Heart right ventricle (tissue), 16 donors: ENCODE measurements at regions not wholly inside any gene's neighbourhood (a gene's known extent, or its start where the extent isn't known, plus 50 kb on each side); places are given as distances from the start of the nearest gene placed in this dataset.
A peak's percentile ranks its signal among the peaks of the same experiment; 100 is the strongest.

Experiments
- ATAC-seq, 8 donors: fragments of 200-7000 bp; cut with Tn5 transposase; one replicate each; pipeline ENCODE4 v1.9.1; 2020; ENCODE audit warnings: mild to moderate bottlenecking in 8 of 8, moderate library complexity in 8 of 8, moderate number of reproducible peaks in 1 of 8
- DNase-seq, 2 donors: peaks; one replicate each; pipeline ENCODE4 v3.0.0-alpha.2; 2020
- H3K27ac ChIP-seq, 10 donors: fragments of 200-600 bp; sonication (generic) in 2 of 10; one replicate each; pipeline versions ENCODE4 v1.5.0 to v1.8.0; 2020 to 2022; ENCODE audit warnings: mild to moderate bottlenecking in 3 of 10
- H3K27me3 ChIP-seq, 7 donors: fragments of 200-600 bp; one replicate each; pipeline ENCODE4 v1.8.0; 2021 to 2022; ENCODE audit warnings: mild to moderate bottlenecking in 2 of 7
- H3K36me3 ChIP-seq, 9 donors: fragments of 200-600 bp; sonication (generic) in 1 of 9; one replicate each; pipeline versions ENCODE4 v1.5.0 to v1.8.0; 2020 to 2022; ENCODE audit warnings: mild to moderate bottlenecking in 2 of 9
- H3K4me1 ChIP-seq, 9 donors: fragments of 200-600 bp; sonication (generic) in 1 of 9; one replicate each; pipeline versions ENCODE4 v1.5.0 to v1.8.0; 2020 to 2022; ENCODE audit warnings: mild to moderate bottlenecking in 4 of 9
- H3K4me3 ChIP-seq, 10 donors: fragments of 200-600 bp; sonication (generic) in 2 of 10; one replicate each; pipeline versions ENCODE4 v1.5.0 to v1.8.0; 2020 to 2022; ENCODE audit warnings: mild to moderate bottlenecking in 7 of 10, moderate library complexity in 2 of 10
- H3K9me3 ChIP-seq, 11 donors: fragments of 200-600 bp in 10 of 11; sonication (generic) in 2 of 11; one replicate each; pipeline versions ENCODE4 v1.5.0 to v1.8.0; 2013 to 2022; ENCODE audit warnings: mild to moderate bottlenecking in 2 of 11, control low read depth in 1 of 11, moderate library complexity in 1 of 11
- WGBS, 2 donors: extraction: QIAGEN DNeasy Blood & Tissue Kit; methylation state at CpG; one replicate each; pipeline ENCODE4 v1.1.7; 2013; ENCODE audit warnings: inconsistent platforms in 1 of 2; 5-methylcytosine and 5-hydroxymethylcytosine counted together
- intact Hi-C, 10 donors: fragments of 100-400 bp; cut with DNase I; formaldehyde crosslinking; loops; one replicate each; pipeline versions ENCODE4 v1.11.1 to v1.14.2; 2022
- TF ChIP-seq, protein P1 (sequence below), 9 donors: fragments of 200-600 bp; sonication (generic) in 2 of 9; IDR thresholded peaks; one replicate each; pipeline versions ENCODE4 v1.5.0 to v1.8.0; 2021 to 2022; ENCODE audit warnings: antibody characterized with exemption in 9 of 9, mild to moderate bottlenecking in 5 of 9, moderate library complexity in 1 of 9
- donor health status: Arrhythmogenic right ventricular cardiomyopathy.
- donor health status: ischemic (EF 13 %, LVEDD 7.1; RV severe dilation, severe dysfunction).
- donor health status: healthy with polysubstance abuse.
- donor health status: DM: no; HTN: yes; CAD: no.
- donor health status: DM: no; HTN: no; CAD: no.
- donor health status: ischemic (EF 25% LVEDD 6.9; RV normal size, moderate dysfunction).
- donor health status: ischemic (EF 25% LVEDD 5.7; RV mildly dilated, moderate dysfunction).
- donor health status: healthy.
- donor health status: DM: yes; HTN: yes; CAD: no.
- donor health status: Ischemic cardiomyopathy.
- donor health status: ischemic (EF 35%, LVEDD 5.7; RV mildly dilated, moderate dysfunction).
- donor health status: nonischemic (EF 11% LVEDD 7.7; RV severe dilation, severe dysfunction).
- donor health status: DM: yes; HTN: yes; CAD: no.
- donor health status: PGD.
- donor health status: ischemic (EF 29% LVEDD 5.4; RV normal size, mild dysfunction).
- donor health status: nonischemic (EF 23%, LVEDD 6.1; RV moderate dilation, normal function).

GRCh38 chr9:16154521-16155078 is 601.8 kb downstream of the CCDC171 start:
- Histone ChIP-seq H3K27me3 (peaks cover 0 to 16% (median 8%) of the 10 kb centered on the region in 7 donors), H3K27ac (no peak overlapping the region), H3K9me3 (no peaks in the 10 kb centered on the region), H3K36me3 (no peaks in the 10 kb centered on the region), H3K4me1 (peaks cover 0 to 26% (median 6%) of the 10 kb centered on the region in 9 donors), H3K4me3 (peak overlapping the region in 7 of 10 donors; percentile 9 to 34 (median 19))
- DNase-seq (peak in 1 of 2 donors; percentile 27), ATAC-seq (peak in 5 of 8 donors; percentile 45 to 57 (median 53))
- TF ChIP-seq, protein P1, sequence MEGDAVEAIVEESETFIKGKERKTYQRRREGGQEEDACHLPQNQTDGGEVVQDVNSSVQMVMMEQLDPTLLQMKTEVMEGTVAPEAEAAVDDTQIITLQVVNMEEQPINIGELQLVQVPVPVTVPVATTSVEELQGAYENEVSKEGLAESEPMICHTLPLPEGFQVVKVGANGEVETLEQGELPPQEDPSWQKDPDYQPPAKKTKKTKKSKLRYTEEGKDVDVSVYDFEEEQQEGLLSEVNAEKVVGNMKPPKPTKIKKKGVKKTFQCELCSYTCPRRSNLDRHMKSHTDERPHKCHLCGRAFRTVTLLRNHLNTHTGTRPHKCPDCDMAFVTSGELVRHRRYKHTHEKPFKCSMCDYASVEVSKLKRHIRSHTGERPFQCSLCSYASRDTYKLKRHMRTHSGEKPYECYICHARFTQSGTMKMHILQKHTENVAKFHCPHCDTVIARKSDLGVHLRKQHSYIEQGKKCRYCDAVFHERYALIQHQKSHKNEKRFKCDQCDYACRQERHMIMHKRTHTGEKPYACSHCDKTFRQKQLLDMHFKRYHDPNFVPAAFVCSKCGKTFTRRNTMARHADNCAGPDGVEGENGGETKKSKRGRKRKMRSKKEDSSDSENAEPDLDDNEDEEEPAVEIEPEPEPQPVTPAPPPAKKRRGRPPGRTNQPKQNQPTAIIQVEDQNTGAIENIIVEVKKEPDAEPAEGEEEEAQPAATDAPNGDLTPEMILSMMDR (IDR thresholded peaks at IDR 0.05), result peak in 6 of 9 donors; percentile 30 to 54 (median 46)
- intact Hi-C loops, result loop anchor here in 1 of 10 donors (10.0 kb wide), 1 partner anchor 60 kb away; no protein-coding TSS in a partner anchor
- 17 to 19% methylated on average over 28 of the region's 28 CpGs for WGBS, 2 donors

- Histone ChIP-seq H3K27me3 (peaks cover 0 to 16% (median 8%) of the 10 kb centered on the region in 7 donors), H3K4me1 (peaks cover 0 to 17% (median 4%) of the 10 kb centered on the region in 9 donors), H3K4me3 (no peak overlapping the region), H3K9me3 (no peaks in the 10 kb centered on the region), H3K36me3 (no peaks in the 10 kb centered on the region), H3K27ac (no peak overlapping the region)
- TF ChIP-seq, protein P1 (IDR thresholded peaks at IDR 0.05), result no peak
- 92% methylated on average over 4 of the region's 4 CpGs for WGBS, 2 donors
- DNase-seq, result no peak
- ATAC-seq, result no peak
- intact Hi-C loops, result loop anchor here in 1 of 10 donors (10.0 kb wide), 1 partner anchor 61 kb away; no protein-coding TSS in a partner anchor
Measured at GRCh38 chr9:16155878-16156277, 603.0 kb downstream of the CCDC171 start.

DNA sequence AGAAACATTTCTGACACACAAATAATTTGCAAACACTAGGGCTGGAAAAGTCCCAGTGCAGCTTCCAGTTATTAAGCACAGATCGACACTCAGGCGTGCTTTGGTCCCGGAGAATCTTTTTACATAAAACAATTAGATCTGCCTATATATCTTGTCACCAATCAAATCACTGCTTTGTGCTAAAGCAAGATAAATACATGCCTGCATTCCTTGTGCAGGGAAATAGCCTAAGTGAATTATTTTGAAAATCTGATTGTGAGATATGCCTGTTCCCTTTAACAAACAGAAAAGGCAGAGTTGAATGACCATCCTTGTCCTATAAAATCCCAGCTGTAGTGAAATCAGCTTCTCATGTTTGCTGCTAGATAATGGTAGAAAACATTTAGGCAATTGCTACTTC is 604.4 kb downstream of the CCDC171 start:
- 89 to 90% methylated on average over 3 of the region's 3 CpGs for WGBS, 2 donors
- peaks cover 0 to 16% (median 8%) of the 10 kb centered on the region in 7 donors for H3K27me3 ChIP-seq
- H3K4me1 ChIP-seq, result peaks cover 0 to 13% (median 4%) of the 10 kb centered on the region in 9 donors
- TF ChIP-seq, protein P1 (IDR thresholded peaks at IDR 0.05), result no peak
- ATAC-seq (no peak), DNase-seq (no peak)
- H3K27ac ChIP-seq, result no peak overlapping the region
- H3K4me3 ChIP-seq, result no peak overlapping the region
- intact Hi-C loops, result loop anchor here in 1 of 10 donors (10.0 kb wide), 1 partner anchor 62 kb away; no protein-coding TSS in a partner anchor
- no peaks in the 10 kb centered on the region for H3K9me3 ChIP-seq
- no peaks in the 10 kb centered on the region for H3K36me3 ChIP-seq

DNA sequence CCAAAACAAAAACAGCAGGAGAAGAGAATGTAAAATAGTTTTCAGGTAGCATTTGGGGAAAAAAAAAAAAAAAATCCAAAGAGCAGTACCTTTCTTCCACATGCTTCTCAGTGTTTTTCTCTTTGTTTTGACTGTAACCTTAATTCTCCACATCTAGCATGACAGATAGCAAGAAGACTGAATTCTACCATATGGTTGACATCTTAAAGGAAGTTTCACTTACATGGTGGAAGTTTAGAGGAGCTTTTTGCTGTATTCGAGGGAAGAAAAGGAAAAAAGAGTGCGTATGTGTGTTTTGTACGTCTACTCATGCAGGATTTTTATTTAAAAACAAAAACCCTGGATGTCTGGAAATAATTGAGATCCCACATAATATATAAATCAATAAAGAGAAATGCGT is 604.8 kb downstream of the CCDC171 start:
- H3K4me3 ChIP-seq, result no peak overlapping the region
- H3K36me3 ChIP-seq, result no peaks in the 10 kb centered on the region
- ATAC-seq (no peak), DNase-seq (no peak)
- H3K27ac ChIP-seq, result no peak overlapping the region
- TF ChIP-seq, protein P1 (IDR thresholded peaks at IDR 0.05), result no peak
- 89 to 92% methylated on average over 4 of the region's 4 CpGs for whole genome bisulfite sequencing, 2 donors
- H3K4me1 ChIP-seq, result peaks cover 0 to 13% (median 4%) of the 10 kb centered on the region in 9 donors
- H3K27me3 ChIP-seq, result peaks cover 0 to 16% (median 8%) of the 10 kb centered on the region in 7 donors
- H3K9me3 ChIP-seq, result no peaks in the 10 kb centered on the region
- intact Hi-C loops, result loop anchor here in 1 of 10 donors (10.0 kb wide), 1 partner anchor 63 kb away; no protein-coding TSS in a partner anchor
